Kidney (tissue), 13 donors: ENCODE measurements at regions not wholly inside any gene's neighbourhood (a gene's known extent, or its start where the extent isn't known, plus 50 kb on each side); places are given as distances from the start of the nearest gene placed in this dataset.

Experiments
- DNase-seq, 5 donors: peaks; one replicate each; pipeline ENCODE4 v3.0.0-alpha.2; 2013 to 2020
- FAIRE-seq: peaks from 2 replicates; lab custom pipeline; 2012; peaks lifted over from hg19 to GRCh38; lab: Jason Lieb, UNC
- H3K27ac ChIP-seq, 2 donors: one replicate each; pipeline ENCODE4 v1.7.0; 2013; ENCODE audit warnings: low read depth in 2 of 2, low read length in 2 of 2, inconsistent platforms in 1 of 2
- H3K27me3 ChIP-seq: one replicate; pipeline ENCODE4 v1.7.1; 2013; ENCODE audit warnings: low read length, inconsistent platforms; ENCODE audit not compliant: control insufficient read depth, insufficient read depth
- H3K36me3 ChIP-seq, 3 donors: one replicate each; pipeline versions ENCODE4 v1.7.0 to v1.7.1; 2013; ENCODE audit warnings: low read length in 3 of 3, control low read depth in 1 of 3, inconsistent platforms in 1 of 3; ENCODE audit not compliant: insufficient read depth in 3 of 3, control insufficient read depth in 2 of 3
- H3K4me1 ChIP-seq, 3 donors: one replicate each; pipeline versions ENCODE4 v1.7.0 to v1.7.1; 2013; ENCODE audit warnings: low read length in 3 of 3, inconsistent platforms in 1 of 3, low read depth in 1 of 3; ENCODE audit not compliant: control insufficient read depth in 2 of 3, insufficient read depth in 2 of 3
- H3K4me3 ChIP-seq, 3 donors: one replicate each; pipeline versions ENCODE4 v1.7.0 to v1.8.1; 2013; ENCODE audit warnings: low read length in 3 of 3, control low read depth in 1 of 3, inconsistent platforms in 1 of 3
- H3K9ac ChIP-seq, 3 donors: one replicate each; pipeline versions ENCODE4 v1.7.0 to v1.7.1; 2013; ENCODE audit warnings: low read length in 3 of 3, control low read depth in 1 of 3, inconsistent platforms in 1 of 3
- H3K9me3 ChIP-seq, 3 donors: one replicate each; pipeline versions ENCODE4 v1.7.0 to v1.7.1; 2013; ENCODE audit warnings: low read length in 3 of 3, control low read depth in 1 of 3, inconsistent platforms in 1 of 3; ENCODE audit not compliant: control insufficient read depth in 2 of 3, insufficient read depth in 1 of 3
- intact Hi-C: fragments of 100-400 bp; cut with DNase I; formaldehyde crosslinking; loops from one replicate; pipeline ENCODE4 v1.11.1; 2022
- TF ChIP-seq, protein P1 (sequence below): IDR thresholded peaks from 3 replicates; pipeline ENCODE4 v1.5.1; 2012; ENCODE audit warnings: mild to moderate bottlenecking, moderate library complexity, borderline replicate concordance; ENCODE audit not compliant: insufficient read depth; ENCODE audit errors: extremely low read depth
- donor health status: control.
- donor health status: control.
- donor health status: control.
- donor health status: control.
- donor health status: control.
- donor health status: DM: yes; HTN: yes; CAD: no.
- donor health status: Normal renal cell carcinoma (clear cell type).

DNA sequence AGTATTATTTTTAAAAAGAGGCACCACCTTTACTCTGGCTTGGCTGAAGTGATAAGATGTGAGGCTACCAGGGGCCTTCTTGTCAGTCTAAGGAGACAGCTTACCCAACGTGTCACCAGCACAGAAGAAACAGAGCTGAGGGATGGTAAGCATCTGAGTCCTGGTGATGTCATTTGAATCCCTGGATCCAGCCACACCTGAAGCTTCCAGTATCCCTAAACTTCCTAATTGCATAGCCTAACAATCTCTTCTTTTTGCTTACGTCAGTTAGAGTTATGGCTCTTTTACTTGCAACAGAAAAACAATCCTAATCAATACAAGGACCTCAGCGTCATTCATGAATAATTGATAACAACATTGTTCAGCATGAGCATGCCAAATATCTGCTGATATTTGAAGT lies 436.6 kb downstream of the SHISA9 start:
- no peak for FAIRE-seq
- intact Hi-C loops: no loop called here
- TF ChIP-seq, protein P1, sequence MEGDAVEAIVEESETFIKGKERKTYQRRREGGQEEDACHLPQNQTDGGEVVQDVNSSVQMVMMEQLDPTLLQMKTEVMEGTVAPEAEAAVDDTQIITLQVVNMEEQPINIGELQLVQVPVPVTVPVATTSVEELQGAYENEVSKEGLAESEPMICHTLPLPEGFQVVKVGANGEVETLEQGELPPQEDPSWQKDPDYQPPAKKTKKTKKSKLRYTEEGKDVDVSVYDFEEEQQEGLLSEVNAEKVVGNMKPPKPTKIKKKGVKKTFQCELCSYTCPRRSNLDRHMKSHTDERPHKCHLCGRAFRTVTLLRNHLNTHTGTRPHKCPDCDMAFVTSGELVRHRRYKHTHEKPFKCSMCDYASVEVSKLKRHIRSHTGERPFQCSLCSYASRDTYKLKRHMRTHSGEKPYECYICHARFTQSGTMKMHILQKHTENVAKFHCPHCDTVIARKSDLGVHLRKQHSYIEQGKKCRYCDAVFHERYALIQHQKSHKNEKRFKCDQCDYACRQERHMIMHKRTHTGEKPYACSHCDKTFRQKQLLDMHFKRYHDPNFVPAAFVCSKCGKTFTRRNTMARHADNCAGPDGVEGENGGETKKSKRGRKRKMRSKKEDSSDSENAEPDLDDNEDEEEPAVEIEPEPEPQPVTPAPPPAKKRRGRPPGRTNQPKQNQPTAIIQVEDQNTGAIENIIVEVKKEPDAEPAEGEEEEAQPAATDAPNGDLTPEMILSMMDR: no peak

DNA sequence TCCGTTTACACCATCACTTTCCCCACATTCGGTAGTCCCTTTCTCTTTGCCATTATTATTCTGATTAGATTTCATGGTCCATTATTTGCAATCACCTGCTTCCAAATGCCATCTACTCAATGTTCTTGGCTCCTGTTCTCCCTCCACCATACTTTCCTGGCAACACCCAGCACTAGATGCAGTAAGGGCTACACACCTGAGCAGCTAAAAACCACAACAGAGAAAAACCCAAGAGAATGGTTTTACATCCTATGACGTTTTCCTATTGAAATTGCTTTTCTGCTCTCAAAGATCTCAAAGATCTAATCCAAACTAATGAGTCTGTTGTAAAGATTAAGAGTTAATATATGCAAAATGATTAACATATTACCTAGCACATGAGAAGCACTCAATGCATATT lies 441.3 kb downstream of the SHISA9 start:
- FAIRE-seq: no peak
- DNase-seq: no peak
- Histone ChIP-seq H3K4me3 (no peak overlapping the region), H3K27ac (no peak overlapping the region), H3K9me3 (no peaks in the 10 kb centered on the region), H3K27me3 (no peaks in the 10 kb centered on the region), H3K36me3 (no peaks in the 10 kb centered on the region), H3K9ac (no peak overlapping the region), H3K4me1 (no peaks in the 10 kb centered on the region)
- TF ChIP-seq, protein P1: no peak
- intact Hi-C loops: no loop called here

More for the DNA sequence above, 436.6 kb downstream of the SHISA9 start:
- H3K27ac ChIP-seq: no peak overlapping the region
- no peak overlapping the region for H3K4me3 ChIP-seq
- no peaks in the 10 kb centered on the region for H3K36me3 ChIP-seq
- H3K27me3 ChIP-seq: no peaks in the 10 kb centered on the region
- no peak for DNase-seq
- H3K9ac ChIP-seq: no peak overlapping the region
- no peaks in the 10 kb centered on the region for H3K9me3 ChIP-seq
- H3K4me1 ChIP-seq: no peaks in the 10 kb centered on the region

DNA sequence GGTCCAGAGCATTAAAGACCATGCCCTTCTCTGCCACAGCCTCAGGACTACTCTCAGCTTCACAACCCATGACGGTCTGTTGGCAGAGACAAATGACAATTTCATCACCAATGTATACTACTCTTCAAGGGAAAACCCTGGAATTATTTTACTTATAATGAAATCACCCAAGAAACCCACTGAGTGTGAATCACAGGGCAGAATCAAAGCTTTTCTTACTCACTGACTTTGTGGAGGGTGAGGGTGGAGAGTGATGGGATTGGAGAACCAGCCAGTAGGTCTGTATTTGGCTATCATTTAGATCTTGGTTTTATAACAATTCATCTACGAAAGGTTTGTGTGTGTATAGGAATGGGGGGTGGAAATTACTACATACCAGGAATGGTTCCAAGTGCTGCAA lies 442.6 kb downstream of the SHISA9 start:
- DNase-seq: no peak
- no peak overlapping the region for H3K9ac ChIP-seq
- H3K4me1 ChIP-seq: no peaks in the 10 kb centered on the region
- TF ChIP-seq, protein P1: no peak
- no peak overlapping the region for H3K4me3 ChIP-seq
- intact Hi-C loops: no loop called here
- H3K27me3 ChIP-seq: no peaks in the 10 kb centered on the region
- no peak overlapping the region for H3K27ac ChIP-seq
- H3K9me3 ChIP-seq: no peaks in the 10 kb centered on the region
- no peak for FAIRE-seq
- H3K36me3 ChIP-seq: no peaks in the 10 kb centered on the region

DNA sequence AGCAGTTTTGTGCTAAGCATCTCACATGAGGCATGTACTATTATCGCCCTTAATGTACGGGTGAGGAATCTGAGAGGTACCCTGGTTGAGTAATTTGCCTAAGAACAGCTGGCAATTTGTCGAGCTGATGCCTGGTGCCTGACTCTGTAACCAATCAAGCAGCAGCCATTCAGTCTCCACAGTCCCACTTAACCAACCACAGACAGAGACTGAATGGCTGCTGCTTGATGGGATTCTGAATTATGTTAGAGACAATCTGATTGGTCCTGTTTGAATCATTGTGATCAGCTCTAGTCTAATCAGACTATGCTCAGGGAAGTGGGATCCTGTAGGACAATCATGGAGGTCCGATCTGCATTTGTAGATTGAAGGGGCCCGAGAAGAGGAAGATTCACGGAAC lies 447.0 kb downstream of the SHISA9 start:
- no peaks in the 10 kb centered on the region for H3K4me1 ChIP-seq
- H3K9me3 ChIP-seq: no peaks in the 10 kb centered on the region
- no peak for FAIRE-seq
- no peak overlapping the region for H3K9ac ChIP-seq
- DNase-seq: no peak
- intact Hi-C loops: no loop called here
- H3K4me3 ChIP-seq: no peak overlapping the region
- no peaks in the 10 kb centered on the region for H3K27me3 ChIP-seq
- TF ChIP-seq, protein P1: no peak
- no peaks in the 10 kb centered on the region for H3K36me3 ChIP-seq
- H3K27ac ChIP-seq: no peak overlapping the region
